ENCODE measurements at regions not wholly inside any gene's neighbourhood (a gene's known extent, or its start where the extent isn't known, plus 50 kb on each side); places are given as distances from the start of the nearest gene placed in this dataset.
A peak's percentile ranks its signal among the peaks of the same experiment; 100 is the strongest.

DNA sequence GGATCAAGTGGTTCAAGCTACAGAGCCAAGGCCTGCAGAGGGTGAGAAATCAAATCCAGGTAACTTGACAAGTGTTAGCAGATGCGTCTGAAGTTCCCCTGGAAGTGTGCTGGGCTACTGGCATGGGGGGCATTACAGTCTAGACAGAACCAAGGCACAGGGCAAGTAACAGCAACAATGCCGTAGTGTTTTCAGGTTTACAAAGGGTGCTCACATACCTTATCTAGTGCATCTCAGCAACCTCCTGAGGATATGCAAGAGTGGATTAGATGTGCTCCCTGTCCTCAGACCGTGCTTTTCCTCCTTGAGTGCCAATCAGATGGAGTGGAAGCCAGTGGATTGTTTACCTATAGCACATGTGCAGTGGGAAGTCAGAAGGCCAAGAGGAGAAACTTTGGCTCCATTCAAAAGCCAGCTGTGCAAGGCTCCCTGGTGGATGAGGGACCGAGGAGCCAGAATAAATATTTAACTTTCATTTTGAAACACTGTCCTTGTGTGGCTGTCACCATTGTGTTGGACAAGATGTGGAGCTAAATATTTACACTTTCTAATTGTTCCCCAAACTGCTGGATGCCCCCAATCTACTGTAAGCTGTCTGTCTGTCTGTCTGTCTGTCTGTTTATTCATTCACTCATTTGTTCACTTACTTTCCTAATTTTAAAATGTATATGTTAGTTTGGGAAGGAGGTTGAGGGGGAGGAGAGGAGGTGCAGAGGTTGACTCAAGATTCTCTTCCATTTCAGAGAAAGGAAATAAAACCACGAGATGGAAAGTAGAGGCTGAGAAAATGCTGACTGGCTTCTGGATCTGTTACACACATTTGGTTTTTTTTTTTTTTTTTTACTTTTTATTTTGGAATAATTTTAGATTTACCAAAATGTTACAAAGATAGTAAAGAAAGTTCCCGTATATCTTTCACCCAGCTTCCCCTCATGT lies 184.0 kb upstream of the PARP11 start (continued):
- TF ChIP-seq ZFP36 (IDR thresholded peaks at IDR 0.05; ENCODE audit: borderline replicate concordance, low read depth, low read length, partially characterized antibody) (no peak), SNRNP70 (IDR thresholded peaks at IDR 0.05; ENCODE audit: low read depth, low read length) (no peak), HOXA5 (CRISPR knock-in tag; IDR thresholded peaks at IDR 0.05) (no peak), ZNF816 (CRISPR knock-in tag; IDR thresholded peaks at IDR 0.05; ENCODE audit: borderline replicate concordance) (no peak), FOXA1 (IDR thresholded peaks at IDR 0.05) (no peak), FOXA1 (CRISPR knock-in tag; IDR thresholded peaks at IDR 0.05) (peak; percentile 67), ZFP91 (CRISPR knock-in tag; IDR thresholded peaks at IDR 0.05; ENCODE audit: borderline replicate concordance) (no peak), ZNF558 (CRISPR knock-in tag; IDR thresholded peaks at IDR 0.05; ENCODE audit: borderline replicate concordance) (no peak), ISX (CRISPR knock-in tag; conservative IDR thresholded peaks at IDR 0.05) (no peak), ATF6 (CRISPR knock-in tag; conservative IDR thresholded peaks at IDR 0.05) (no peak), CEBPB (IDR thresholded peaks at IDR 0.05; ENCODE audit: borderline replicate concordance, low read depth, low read length) (no peak), ZFYVE20 (CRISPR knock-in tag; IDR thresholded peaks at IDR 0.05; ENCODE audit: borderline replicate concordance, low read depth) (no peak), MAFK (conservative IDR thresholded peaks at IDR 0.05 in 1 of 2, IDR thresholded peaks at IDR 0.05 in 1 of 2; ENCODE audit: low read length in 2 of 2) (peak in 1 of 2 experiments; percentile 23; a peak in 1 of 4 replicates), IKZF4 (CRISPR knock-in tag; IDR thresholded peaks at IDR 0.05; ENCODE audit: borderline replicate concordance, low read depth, not compliant biosample characterization) (no peak), ZNF20 (CRISPR knock-in tag; IDR thresholded peaks at IDR 0.05) (no peak), FLYWCH1 (CRISPR knock-in tag; IDR thresholded peaks at IDR 0.05) (no peak), HIVEP1 (CRISPR knock-in tag; IDR thresholded peaks at IDR 0.05) (no peak)
- TF ChIP-seq, protein P1, sequence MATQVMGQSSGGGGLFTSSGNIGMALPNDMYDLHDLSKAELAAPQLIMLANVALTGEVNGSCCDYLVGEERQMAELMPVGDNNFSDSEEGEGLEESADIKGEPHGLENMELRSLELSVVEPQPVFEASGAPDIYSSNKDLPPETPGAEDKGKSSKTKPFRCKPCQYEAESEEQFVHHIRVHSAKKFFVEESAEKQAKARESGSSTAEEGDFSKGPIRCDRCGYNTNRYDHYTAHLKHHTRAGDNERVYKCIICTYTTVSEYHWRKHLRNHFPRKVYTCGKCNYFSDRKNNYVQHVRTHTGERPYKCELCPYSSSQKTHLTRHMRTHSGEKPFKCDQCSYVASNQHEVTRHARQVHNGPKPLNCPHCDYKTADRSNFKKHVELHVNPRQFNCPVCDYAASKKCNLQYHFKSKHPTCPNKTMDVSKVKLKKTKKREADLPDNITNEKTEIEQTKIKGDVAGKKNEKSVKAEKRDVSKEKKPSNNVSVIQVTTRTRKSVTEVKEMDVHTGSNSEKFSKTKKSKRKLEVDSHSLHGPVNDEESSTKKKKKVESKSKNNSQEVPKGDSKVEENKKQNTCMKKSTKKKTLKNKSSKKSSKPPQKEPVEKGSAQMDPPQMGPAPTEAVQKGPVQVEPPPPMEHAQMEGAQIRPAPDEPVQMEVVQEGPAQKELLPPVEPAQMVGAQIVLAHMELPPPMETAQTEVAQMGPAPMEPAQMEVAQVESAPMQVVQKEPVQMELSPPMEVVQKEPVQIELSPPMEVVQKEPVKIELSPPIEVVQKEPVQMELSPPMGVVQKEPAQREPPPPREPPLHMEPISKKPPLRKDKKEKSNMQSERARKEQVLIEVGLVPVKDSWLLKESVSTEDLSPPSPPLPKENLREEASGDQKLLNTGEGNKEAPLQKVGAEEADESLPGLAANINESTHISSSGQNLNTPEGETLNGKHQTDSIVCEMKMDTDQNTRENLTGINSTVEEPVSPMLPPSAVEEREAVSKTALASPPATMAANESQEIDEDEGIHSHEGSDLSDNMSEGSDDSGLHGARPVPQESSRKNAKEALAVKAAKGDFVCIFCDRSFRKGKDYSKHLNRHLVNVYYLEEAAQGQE (IDR thresholded peaks at IDR 0.05; ENCODE audit: borderline replicate concordance in 1 of 2, low read depth in 1 of 2, low read length in 2 of 2): no peak
- TF ChIP-seq, protein P2, sequence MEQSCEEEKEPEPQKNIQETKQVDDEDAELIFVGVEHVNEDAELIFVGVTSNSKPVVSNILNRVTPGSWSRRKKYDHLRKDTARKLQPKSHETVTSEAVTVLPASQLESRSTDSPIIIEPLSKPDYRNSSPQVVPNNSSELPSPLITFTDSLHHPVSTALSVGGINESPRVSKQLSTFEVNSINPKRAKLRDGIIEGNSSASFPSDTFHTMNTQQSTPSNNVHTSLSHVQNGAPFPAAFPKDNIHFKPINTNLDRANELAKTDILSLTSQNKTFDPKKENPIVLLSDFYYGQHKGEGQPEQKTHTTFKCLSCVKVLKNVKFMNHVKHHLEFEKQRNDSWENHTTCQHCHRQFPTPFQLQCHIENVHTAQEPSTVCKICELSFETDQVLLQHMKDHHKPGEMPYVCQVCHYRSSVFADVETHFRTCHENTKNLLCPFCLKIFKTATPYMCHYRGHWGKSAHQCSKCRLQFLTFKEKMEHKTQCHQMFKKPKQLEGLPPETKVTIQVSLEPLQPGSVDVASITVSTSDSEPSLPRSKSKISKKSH (CRISPR knock-in tag; IDR thresholded peaks at IDR 0.05; ENCODE audit: borderline replicate concordance): no peak
